ENCODE measurements at regions not wholly inside any gene's neighbourhood (a gene's known extent, or its start where the extent isn't known, plus 50 kb on each side); places are given as distances from the start of the nearest gene placed in this dataset.

- H3K23me2 ChIP-seq (ENCODE audit: insufficient read length, low read depth, low read length, poor library complexity, severe bottlenecking) = no peaks in the 10 kb centered on the region
- no peak overlapping the region for H2BK5ac ChIP-seq (ENCODE audit: insufficient read length, low read length)
- Mint-ChIP-seq H3K36me3 (ENCODE audit: insufficient read depth in 1 of 3, low read depth in 3 of 3) (peaks cover 0 to 4% (median 0%) of the 10 kb centered on the region in 3 experiments; a peak in 2 of 7 replicates), H3K9me3 (peaks cover 1 to 5% of the 10 kb centered on the region in 2 experiments; a peak in 2 of 5 replicates), H3K27ac (no peak overlapping the region), H3K4me3 (no peak overlapping the region), H3K27me3 (ENCODE audit: low read depth) (no peaks in the 10 kb centered on the region), H3K4me1 (no peaks in the 10 kb centered on the region)
- H3K56ac ChIP-seq (ENCODE audit: insufficient read length, low read depth, low read length) = no peak overlapping the region
- H3K4me1 ChIP-seq (ENCODE audit: insufficient read depth, low read length) = no peaks in the 10 kb centered on the region
- H3K9ac ChIP-seq (ENCODE audit: extremely low read depth, insufficient read length, low read length) = no peak overlapping the region
- no peak overlapping the region for H3K4ac ChIP-seq (ENCODE audit: low read depth, low read length)
- H3K14ac ChIP-seq (ENCODE audit: insufficient read depth, low read length) = no peak overlapping the region
- TF ChIP-seq, protein P1, sequence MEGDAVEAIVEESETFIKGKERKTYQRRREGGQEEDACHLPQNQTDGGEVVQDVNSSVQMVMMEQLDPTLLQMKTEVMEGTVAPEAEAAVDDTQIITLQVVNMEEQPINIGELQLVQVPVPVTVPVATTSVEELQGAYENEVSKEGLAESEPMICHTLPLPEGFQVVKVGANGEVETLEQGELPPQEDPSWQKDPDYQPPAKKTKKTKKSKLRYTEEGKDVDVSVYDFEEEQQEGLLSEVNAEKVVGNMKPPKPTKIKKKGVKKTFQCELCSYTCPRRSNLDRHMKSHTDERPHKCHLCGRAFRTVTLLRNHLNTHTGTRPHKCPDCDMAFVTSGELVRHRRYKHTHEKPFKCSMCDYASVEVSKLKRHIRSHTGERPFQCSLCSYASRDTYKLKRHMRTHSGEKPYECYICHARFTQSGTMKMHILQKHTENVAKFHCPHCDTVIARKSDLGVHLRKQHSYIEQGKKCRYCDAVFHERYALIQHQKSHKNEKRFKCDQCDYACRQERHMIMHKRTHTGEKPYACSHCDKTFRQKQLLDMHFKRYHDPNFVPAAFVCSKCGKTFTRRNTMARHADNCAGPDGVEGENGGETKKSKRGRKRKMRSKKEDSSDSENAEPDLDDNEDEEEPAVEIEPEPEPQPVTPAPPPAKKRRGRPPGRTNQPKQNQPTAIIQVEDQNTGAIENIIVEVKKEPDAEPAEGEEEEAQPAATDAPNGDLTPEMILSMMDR (conservative IDR thresholded peaks at IDR 0.05) = no peak
- H2BK15ac ChIP-seq (ENCODE audit: low read depth, low read length) = no peak overlapping the region
- H2AFZ ChIP-seq (ENCODE audit: low read length) = no peak overlapping the region
- no peaks in the 10 kb centered on the region for H3K9me3 ChIP-seq (ENCODE audit: control insufficient read depth, low read depth, low read length)
- H3K27me3 ChIP-seq (ENCODE audit: insufficient read depth, low read length) = no peaks in the 10 kb centered on the region
- H3K79me1 ChIP-seq (ENCODE audit: insufficient read depth, low read depth, low read length, poor library complexity, severe bottlenecking) = no peaks in the 10 kb centered on the region
- H2BK20ac ChIP-seq (ENCODE audit: low read depth, low read length, poor library complexity, severe bottlenecking) = no peak overlapping the region
- H4K5ac ChIP-seq (ENCODE audit: insufficient read length, low read depth, low read length) = no peak overlapping the region
- H2BK120ac ChIP-seq (ENCODE audit: low read depth, low read length, poor library complexity, severe bottlenecking) = no peak overlapping the region
- H3K23ac ChIP-seq (ENCODE audit: insufficient read length, low read depth, low read length) = no peak overlapping the region
- no peak for DNase-seq
- no peak overlapping the region for H4K91ac ChIP-seq (ENCODE audit: insufficient read length, low read depth, low read length)
- no peak overlapping the region for H3K4me2 ChIP-seq (ENCODE audit: insufficient read depth, insufficient read length, low read length)
- no peak overlapping the region for H3T11ph ChIP-seq (ENCODE audit: low read length)
- no peak overlapping the region for H4K8ac ChIP-seq (replicated peaks; ENCODE audit: insufficient read length, low read depth, low read length)
- no peaks in the 10 kb centered on the region for H3K79me2 ChIP-seq (ENCODE audit: insufficient read depth, low read length)
- no peak overlapping the region for H2BK12ac ChIP-seq (ENCODE audit: insufficient read length, low read depth, low read length)
- H2AK5ac ChIP-seq (ENCODE audit: insufficient read length, low read length) = no peak overlapping the region
- no peak overlapping the region for H3K18ac ChIP-seq (ENCODE audit: insufficient read length, low read depth, low read length)
- H3K27ac ChIP-seq (ENCODE audit: insufficient read length, low read depth, low read length) = no peak overlapping the region
- no peaks in the 10 kb centered on the region for H4K20me1 ChIP-seq (ENCODE audit: control insufficient read depth, insufficient read depth, insufficient read length)
Observed at GRCh38 chr4:143109376-143109775, 75.3 kb upstream of the USP38 start.

All from H9 (cell line).